ENCODE measurements at regions not wholly inside any gene's neighbourhood (a gene's known extent, or its start where the extent isn't known, plus 50 kb on each side); places are given as distances from the start of the nearest gene placed in this dataset.
"Not testable (repeated sequence)": the region's sequence is repeated elsewhere in the genome, so short reads cannot be mapped to it uniquely, and the experiment has no call there.

- not testable (repeated sequence) for TF ChIP-seq EZH2 (IDR thresholded peaks at IDR 0.05; ENCODE audit: low read length, missing control alignments)
- TF ChIP-seq, protein P1, sequence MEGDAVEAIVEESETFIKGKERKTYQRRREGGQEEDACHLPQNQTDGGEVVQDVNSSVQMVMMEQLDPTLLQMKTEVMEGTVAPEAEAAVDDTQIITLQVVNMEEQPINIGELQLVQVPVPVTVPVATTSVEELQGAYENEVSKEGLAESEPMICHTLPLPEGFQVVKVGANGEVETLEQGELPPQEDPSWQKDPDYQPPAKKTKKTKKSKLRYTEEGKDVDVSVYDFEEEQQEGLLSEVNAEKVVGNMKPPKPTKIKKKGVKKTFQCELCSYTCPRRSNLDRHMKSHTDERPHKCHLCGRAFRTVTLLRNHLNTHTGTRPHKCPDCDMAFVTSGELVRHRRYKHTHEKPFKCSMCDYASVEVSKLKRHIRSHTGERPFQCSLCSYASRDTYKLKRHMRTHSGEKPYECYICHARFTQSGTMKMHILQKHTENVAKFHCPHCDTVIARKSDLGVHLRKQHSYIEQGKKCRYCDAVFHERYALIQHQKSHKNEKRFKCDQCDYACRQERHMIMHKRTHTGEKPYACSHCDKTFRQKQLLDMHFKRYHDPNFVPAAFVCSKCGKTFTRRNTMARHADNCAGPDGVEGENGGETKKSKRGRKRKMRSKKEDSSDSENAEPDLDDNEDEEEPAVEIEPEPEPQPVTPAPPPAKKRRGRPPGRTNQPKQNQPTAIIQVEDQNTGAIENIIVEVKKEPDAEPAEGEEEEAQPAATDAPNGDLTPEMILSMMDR (conservative IDR thresholded peaks at IDR 0.05 in 1 of 2, IDR thresholded peaks at IDR 0.05 in 1 of 2; ENCODE audit: low read depth in 1 of 2, low read length in 2 of 2) = not testable (repeated sequence)
These were observed 172.0 kb downstream of the SPATA31A1 start for GRCh38 chr9:39527387-39528029.

Data from fibroblast of lung (primary cell).